Transverse colon (tissue), 4 donors: ENCODE measurements at regions not wholly inside any gene's neighbourhood (a gene's known extent, or its start where the extent isn't known, plus 50 kb on each side); places are given as distances from the start of the nearest gene placed in this dataset.

Source experiments
- EP300 ChIP-seq: sonication (generic); formaldehyde crosslinking; IDR thresholded peaks from one replicate; pipeline ENCODE4 v1.6.1; 2017; ENCODE audit warnings: antibody characterized with exemption, low read depth
- POLR2A ChIP-seq: fragments of 450-650 bp; IDR thresholded peaks from one replicate; pipeline ENCODE4 v1.6.1; 2016; ENCODE audit warnings: antibody characterized with exemption, mild to moderate bottlenecking, moderate library complexity
- POLR2AphosphoS5 ChIP-seq, 3 donors: sonication (generic); formaldehyde crosslinking; IDR thresholded peaks; one replicate each; pipeline ENCODE4 v1.6.1; 2016; ENCODE audit warnings: antibody characterized with exemption in 3 of 3
- TF ChIP-seq, protein P1 (sequence below), 5 experiments: fragments of 200-600 bp in 3 of 5; fragments of 450-650 bp in 2 of 5; sonication (generic) in 3 of 5; IDR thresholded peaks; 1 replicate in 2 of 5; 2 replicates in 3 of 5; pipeline ENCODE4 v1.5.1; 2016 to 2017; ENCODE audit warnings: antibody characterized with exemption in 5 of 5, inconsistent platforms in 3 of 5, mild to moderate bottlenecking in 2 of 5, moderate library complexity in 1 of 5

DNA sequence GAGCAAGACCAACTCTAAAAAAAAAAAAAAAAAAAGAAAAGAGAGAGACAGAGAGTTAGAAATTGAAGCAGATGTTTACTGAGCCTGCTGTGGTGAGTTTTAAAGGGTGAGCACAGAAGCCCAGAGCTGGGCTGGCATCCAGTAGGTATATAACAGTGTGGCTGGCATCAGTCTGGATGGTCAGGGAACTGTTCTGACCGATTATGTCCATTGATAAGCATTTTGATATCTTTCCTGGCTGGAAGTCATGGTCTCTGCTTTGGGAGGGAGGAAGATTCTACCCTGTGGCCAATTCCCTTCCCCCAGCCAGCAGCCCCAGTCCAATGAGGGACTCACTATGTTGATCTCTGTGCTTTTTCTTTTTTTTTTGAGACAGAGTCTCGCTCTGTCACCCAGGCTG, 65.2 kb upstream of the PODXL start:
- TF ChIP-seq, protein P1, sequence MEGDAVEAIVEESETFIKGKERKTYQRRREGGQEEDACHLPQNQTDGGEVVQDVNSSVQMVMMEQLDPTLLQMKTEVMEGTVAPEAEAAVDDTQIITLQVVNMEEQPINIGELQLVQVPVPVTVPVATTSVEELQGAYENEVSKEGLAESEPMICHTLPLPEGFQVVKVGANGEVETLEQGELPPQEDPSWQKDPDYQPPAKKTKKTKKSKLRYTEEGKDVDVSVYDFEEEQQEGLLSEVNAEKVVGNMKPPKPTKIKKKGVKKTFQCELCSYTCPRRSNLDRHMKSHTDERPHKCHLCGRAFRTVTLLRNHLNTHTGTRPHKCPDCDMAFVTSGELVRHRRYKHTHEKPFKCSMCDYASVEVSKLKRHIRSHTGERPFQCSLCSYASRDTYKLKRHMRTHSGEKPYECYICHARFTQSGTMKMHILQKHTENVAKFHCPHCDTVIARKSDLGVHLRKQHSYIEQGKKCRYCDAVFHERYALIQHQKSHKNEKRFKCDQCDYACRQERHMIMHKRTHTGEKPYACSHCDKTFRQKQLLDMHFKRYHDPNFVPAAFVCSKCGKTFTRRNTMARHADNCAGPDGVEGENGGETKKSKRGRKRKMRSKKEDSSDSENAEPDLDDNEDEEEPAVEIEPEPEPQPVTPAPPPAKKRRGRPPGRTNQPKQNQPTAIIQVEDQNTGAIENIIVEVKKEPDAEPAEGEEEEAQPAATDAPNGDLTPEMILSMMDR (IDR thresholded peaks at IDR 0.05) = no peak
- no peak for TF ChIP-seq EP300
- TF ChIP-seq POLR2AphosphoS5 (IDR thresholded peaks at IDR 0.05) = no peak
- TF ChIP-seq POLR2A = no peak
